Cerebellar cortex (tissue), 1 donor: ENCODE measurements at regions not wholly inside any gene's neighbourhood (a gene's known extent, or its start where the extent isn't known, plus 50 kb on each side); places are given as distances from the start of the nearest gene placed in this dataset.
"Not testable (repeated sequence)": the region's sequence is repeated elsewhere in the genome, so short reads cannot be mapped to it uniquely, and the experiment has no call there.

Experiments
- DNase-seq: peaks from one replicate; pipeline ENCODE4 v3.0.0-alpha.2; 2015; ENCODE audit warnings: low spot score

GRCh38 chr14:100419856-100420255, 96.7 kb downstream of the SLC25A47 start:
- DNase-seq: no peak

GRCh38 chr14:100421756-100422470, 98.8 kb downstream of the SLC25A47 start:
- no peak for DNase-seq

GRCh38 chr14:100422556-100423316, 99.6 kb downstream of the SLC25A47 start:
- no peak for DNase-seq

- no peak for DNase-seq
Measured at GRCh38 chr14:100423317-100424010, 100.3 kb downstream of the SLC25A47 start.

DNA sequence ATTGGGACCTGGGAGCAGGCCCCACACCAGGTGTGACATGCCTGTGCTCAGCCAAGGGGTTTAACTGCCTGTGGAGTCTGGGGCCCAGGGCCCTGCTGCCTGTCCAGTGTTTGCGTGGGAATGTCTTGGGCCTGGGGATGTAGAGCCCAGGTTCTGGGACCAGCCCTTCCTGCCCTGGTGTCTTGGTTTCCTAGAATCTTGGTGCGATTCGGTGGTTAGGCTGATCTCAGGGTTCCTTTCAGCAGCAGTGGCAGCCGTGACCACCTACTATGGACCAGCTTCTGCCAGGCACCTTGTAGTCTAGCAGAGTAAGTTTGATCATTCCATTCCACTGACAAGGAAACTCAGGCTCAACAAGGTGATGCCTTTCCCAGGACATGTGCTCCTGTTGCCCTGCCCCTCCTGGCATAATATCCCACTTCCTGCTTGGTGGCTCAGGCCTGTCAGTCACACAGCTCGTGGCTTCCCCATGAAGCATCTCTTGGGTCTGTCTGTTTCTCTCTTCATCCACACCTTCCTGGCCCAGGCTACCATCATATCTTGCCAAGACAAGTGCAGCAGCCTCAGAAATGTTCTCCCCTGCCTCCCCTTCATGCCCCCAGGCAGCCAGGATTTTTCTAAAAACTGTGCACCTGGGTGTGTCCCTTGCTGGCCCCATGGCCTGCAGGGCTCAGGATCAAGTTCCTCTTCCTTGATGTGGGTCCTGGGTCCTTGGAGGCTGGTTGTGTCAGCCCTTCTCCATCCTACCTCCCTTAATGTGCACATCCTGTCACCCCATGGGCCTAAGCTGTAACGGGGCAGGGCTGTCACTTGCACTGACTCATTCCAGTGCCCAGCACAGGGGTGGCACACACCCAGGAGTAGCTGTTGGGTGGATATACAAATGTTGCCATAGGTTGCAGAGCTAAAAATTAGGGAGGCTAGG, 101.6 kb downstream of the SLC25A47 start:
- no peak for DNase-seq

- no peak for DNase-seq
Measured at GRCh38 chr14:100425429-100425827, 102.3 kb downstream of the SLC25A47 start.

- DNase-seq: no peak
Measured at GRCh38 chr14:100426314-100426713, 103.2 kb downstream of the SLC25A47 start.

- DNase-seq: no peak
Measured at GRCh38 chr14:100427166-100427565, 104.0 kb downstream of the SLC25A47 start.

- no peak for DNase-seq
Measured at GRCh38 chr14:100428727-100429126, 105.6 kb downstream of the SLC25A47 start.

GRCh38 chr14:100429537-100429936, 106.4 kb downstream of the SLC25A47 start:
- DNase-seq: no peak

GRCh38 chr14:100430571-100430970, 107.4 kb downstream of the SLC25A47 start:
- no peak for DNase-seq

GRCh38 chr14:100431461-100431860, 108.3 kb downstream of the SLC25A47 start:
- DNase-seq: not testable (repeated sequence)

DNA sequence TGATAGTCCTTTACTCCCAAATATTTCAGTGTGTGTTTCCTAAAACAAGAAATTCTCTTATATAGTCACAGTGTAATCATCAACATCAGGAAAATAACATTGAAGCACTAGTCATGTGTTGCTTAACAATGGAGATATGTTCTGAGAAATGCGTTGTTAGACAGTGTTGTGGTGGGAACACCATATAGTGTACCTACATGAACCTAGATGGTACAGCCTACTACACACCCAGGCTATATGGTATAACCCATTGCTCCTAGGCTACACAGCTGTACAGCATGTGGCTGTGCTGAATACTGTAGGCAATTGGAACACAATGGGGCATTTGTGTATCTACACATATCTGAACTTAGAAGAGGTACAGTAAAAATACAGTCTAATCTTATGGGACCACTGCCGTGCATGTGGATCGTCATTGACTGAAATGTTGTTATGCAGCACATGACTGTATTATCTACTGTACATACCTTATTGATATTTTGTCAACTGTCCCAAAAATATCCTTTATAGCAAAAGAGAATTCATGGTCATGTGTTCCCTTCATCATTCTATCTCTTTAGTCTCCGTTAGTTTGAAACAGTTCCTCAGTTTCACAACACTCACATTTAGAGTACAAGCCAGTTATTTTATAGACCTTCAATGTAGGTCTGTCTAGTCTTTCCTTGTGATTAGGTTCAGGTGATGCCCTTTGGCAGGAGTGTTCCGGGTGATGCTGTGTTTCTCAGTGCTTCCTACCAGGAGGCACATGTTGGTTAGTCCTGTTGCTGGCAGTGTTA, 109.7 kb downstream of the SLC25A47 start:
- no peak for DNase-seq

GRCh38 chr14:100433428-100433814, 110.3 kb downstream of the SLC25A47 start:
- DNase-seq: no peak

GRCh38 chr14:100434033-100434601, 111.0 kb downstream of the SLC25A47 start:
- DNase-seq: no peak

DNA sequence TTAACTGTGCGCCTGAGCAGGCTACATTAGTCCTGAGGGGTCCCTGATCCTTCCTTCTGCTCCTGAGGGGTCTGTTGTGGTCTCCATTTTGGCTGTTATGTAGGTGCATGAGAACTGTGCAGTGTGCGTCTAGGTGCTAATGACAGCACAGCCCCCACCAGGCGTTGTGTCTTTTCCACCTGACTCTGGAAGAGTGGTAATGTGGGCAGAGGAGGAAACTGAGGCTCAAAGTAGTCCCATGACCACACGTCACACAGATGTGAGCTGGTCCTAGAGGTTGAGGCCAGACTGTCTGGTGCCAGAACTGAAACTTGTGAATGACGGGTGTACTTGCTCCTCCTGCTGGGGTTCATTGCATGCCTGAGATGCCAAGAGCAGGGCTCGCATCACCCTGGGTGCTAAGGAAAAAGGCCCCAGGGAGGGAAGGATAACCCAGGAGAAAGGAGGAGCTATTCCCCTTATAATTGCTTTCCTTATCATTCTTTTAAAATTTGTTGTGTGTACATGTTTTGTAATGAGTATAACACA, 111.8 kb downstream of the SLC25A47 start:
- DNase-seq: no peak

GRCh38 chr14:100435459-100435858, 112.3 kb downstream of the SLC25A47 start:
- DNase-seq: no peak

DNA sequence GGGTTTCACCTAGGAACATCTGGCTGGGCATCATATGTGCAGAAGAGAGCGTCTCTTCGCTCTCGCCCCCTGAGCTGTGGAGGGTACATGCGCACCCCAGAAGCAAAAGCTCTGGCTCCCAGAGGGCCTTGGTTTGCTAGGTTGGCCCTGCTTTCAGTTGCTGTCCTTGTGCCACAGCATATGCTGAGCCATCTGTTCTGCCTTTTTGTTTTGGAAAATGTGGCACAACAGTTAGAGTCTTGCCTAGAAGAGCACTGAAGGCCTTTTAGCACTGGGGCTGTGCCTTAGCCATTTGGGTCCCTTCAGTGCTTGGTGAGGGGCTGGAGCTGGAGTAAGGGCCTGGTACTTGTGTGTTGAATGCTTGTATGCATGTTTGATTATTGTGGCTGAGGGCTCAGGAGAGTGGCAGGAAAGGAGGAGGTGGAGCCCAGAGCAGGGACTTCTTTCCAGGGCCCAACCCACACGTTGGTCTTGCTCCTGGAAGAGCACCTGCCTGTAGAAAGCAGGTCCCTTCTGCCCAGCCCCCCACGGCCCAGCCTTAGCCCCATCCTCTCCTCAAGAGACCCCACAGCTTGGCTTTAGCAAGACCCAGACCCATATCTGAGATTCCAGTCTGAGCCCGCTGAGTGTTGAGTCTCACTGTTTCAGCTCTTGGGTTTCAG, 113.7 kb downstream of the SLC25A47 start:
- DNase-seq: peak; percentile 96

GRCh38 chr14:100438271-100438670, 115.1 kb downstream of the SLC25A47 start:
- no peak for DNase-seq
